ENCODE measurements at regions not wholly inside any gene's neighbourhood (a gene's known extent, or its start where the extent isn't known, plus 50 kb on each side); places are given as distances from the start of the nearest gene placed in this dataset.

DNA sequence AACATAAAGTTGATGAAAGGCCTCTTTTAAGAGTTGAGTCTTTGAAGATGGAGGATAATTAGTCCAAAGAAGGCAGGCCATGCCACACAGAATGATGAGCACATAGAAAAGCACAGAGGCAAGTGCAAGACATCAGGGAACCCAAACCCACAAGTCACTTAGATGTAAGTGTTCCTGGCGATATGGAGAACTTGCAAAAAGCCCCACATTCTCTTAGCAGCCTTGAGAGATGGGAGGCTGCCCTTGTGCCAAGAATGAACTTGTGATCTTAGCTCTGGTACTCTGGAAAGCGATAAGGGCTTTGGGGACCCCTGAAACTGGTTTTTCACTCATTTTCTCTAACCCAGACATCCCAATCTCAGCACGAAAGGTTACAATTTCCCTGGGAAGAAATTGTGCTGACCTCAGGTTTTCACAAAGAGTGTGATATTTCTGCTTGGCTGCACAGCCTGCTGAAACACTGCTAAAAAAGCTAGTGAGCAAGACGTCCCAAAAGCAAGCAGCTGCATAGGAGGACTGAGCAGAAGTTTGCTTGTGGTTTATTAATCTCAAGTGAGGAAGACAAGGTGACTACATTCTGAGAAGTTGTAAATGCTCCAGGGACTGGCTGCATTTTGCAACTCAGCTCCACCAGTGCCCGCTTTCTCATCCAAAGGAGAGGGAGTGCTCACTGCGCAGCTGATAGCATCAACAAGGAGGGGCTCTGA, 496.9 kb upstream of the CAMK1G start:
- ChIA-PET POLR2A (no interaction called here), CTCF (interaction anchor here (0.6 kb wide), 2 partner anchors 68 to 845 kb away, joined by 3 read pairs; no protein-coding TSS in a partner anchor)
- TF ChIP-seq ZNF335 (tag by site-specific recombination; conservative IDR thresholded peaks at IDR 0.05) (no peak), ZNF555 (tag by site-specific recombination; conservative IDR thresholded peaks at IDR 0.05) (no peak), ZNF629 (tag by site-specific recombination; IDR thresholded peaks at IDR 0.05) (no peak), ZNF132 (tag by site-specific recombination; IDR thresholded peaks at IDR 0.05; ENCODE audit: borderline replicate concordance) (no peak), ZNF174 (tag by site-specific recombination; IDR thresholded peaks at IDR 0.05) (no peak), KLF9 (tag by site-specific recombination; IDR thresholded peaks at IDR 0.05; ENCODE audit: low read depth) (no peak), ZSCAN16 (tag by site-specific recombination; IDR thresholded peaks at IDR 0.05) (no peak), MEIS1 (CRISPR knock-in tag; IDR thresholded peaks at IDR 0.05; ENCODE audit: borderline replicate concordance) (no peak), ZNF302 (tag by site-specific recombination; IDR thresholded peaks at IDR 0.05; ENCODE audit: low read depth) (no peak), ZNF585B (tag by site-specific recombination; IDR thresholded peaks at IDR 0.05) (no peak), ZBTB8A (tag by site-specific recombination; IDR thresholded peaks at IDR 0.05) (no peak), ZNF521 (tag by site-specific recombination; IDR thresholded peaks at IDR 0.05) (no peak), ZNF747 (tag by site-specific recombination; IDR thresholded peaks at IDR 0.05) (no peak), GLIS1 (tag by site-specific recombination; IDR thresholded peaks at IDR 0.05) (no peak), ZNF623 (tag by site-specific recombination; IDR thresholded peaks at IDR 0.05) (no peak)
- TF ChIP-seq, protein P1, sequence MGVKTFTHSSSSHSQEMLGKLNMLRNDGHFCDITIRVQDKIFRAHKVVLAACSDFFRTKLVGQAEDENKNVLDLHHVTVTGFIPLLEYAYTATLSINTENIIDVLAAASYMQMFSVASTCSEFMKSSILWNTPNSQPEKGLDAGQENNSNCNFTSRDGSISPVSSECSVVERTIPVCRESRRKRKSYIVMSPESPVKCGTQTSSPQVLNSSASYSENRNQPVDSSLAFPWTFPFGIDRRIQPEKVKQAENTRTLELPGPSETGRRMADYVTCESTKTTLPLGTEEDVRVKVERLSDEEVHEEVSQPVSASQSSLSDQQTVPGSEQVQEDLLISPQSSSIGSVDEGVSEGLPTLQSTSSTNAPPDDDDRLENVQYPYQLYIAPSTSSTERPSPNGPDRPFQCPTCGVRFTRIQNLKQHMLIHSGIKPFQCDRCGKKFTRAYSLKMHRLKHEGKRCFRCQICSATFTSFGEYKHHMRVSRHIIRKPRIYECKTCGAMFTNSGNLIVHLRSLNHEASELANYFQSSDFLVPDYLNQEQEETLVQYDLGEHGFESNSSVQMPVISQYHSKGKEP (tag by site-specific recombination; IDR thresholded peaks at IDR 0.05) = no peak
- TF ChIP-seq, protein P2, sequence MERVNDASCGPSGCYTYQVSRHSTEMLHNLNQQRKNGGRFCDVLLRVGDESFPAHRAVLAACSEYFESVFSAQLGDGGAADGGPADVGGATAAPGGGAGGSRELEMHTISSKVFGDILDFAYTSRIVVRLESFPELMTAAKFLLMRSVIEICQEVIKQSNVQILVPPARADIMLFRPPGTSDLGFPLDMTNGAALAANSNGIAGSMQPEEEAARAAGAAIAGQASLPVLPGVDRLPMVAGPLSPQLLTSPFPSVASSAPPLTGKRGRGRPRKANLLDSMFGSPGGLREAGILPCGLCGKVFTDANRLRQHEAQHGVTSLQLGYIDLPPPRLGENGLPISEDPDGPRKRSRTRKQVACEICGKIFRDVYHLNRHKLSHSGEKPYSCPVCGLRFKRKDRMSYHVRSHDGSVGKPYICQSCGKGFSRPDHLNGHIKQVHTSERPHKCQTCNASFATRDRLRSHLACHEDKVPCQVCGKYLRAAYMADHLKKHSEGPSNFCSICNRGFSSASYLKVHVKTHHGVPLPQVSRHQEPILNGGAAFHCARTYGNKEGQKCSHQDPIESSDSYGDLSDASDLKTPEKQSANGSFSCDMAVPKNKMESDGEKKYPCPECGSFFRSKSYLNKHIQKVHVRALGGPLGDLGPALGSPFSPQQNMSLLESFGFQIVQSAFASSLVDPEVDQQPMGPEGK (tag by site-specific recombination; IDR thresholded peaks at IDR 0.05) = no peak
- TF ChIP-seq, protein P3, sequence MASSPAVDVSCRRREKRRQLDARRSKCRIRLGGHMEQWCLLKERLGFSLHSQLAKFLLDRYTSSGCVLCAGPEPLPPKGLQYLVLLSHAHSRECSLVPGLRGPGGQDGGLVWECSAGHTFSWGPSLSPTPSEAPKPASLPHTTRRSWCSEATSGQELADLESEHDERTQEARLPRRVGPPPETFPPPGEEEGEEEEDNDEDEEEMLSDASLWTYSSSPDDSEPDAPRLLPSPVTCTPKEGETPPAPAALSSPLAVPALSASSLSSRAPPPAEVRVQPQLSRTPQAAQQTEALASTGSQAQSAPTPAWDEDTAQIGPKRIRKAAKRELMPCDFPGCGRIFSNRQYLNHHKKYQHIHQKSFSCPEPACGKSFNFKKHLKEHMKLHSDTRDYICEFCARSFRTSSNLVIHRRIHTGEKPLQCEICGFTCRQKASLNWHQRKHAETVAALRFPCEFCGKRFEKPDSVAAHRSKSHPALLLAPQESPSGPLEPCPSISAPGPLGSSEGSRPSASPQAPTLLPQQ (tag by site-specific recombination; IDR thresholded peaks at IDR 0.05) = no peak
- Histone ChIP-seq H3K4me1 (ENCODE audit: control insufficient read depth, insufficient read depth, low read length) (no peaks in the 10 kb centered on the region), H3K4me3 (ENCODE audit: low read depth, low read length) (no peak overlapping the region), H3K9me3 (ENCODE audit: control insufficient read depth, insufficient read depth, low read depth, low read length) (no peaks in the 10 kb centered on the region), H3K27ac (ENCODE audit: extremely low read depth, low read depth, low read length) (no peak overlapping the region), H3K36me3 (ENCODE audit: control insufficient read depth in 2 of 2, insufficient read depth in 1 of 2, low read length in 2 of 2) (no peaks in the 10 kb centered on the region)

DNA sequence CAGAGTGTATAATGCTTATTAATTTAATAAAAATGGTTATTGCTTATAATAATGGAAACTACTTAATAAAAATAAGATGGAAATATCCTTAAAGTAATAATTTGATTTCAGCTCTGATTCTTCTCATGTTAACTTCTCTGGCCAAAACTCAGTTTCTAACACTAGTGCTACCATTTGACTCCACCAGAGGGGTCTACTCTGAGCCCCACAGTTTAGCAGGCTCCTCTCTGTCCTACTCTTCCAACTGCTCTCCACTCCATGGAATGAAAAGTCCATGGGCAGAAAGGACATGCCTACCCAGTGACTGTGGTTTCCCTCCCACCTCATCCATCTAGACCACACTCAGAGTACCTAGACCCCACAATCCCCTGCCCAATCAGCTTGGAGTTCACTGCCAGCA, 489.1 kb upstream of the CAMK1G start:
- ChIA-PET POLR2A (no interaction called here), CTCF (interaction anchor here (1.0 kb wide), 1 partner anchor 96 kb away, joined by 4 read pairs; no protein-coding TSS in a partner anchor)
- no peaks in the 10 kb centered on the region for H3K4me1 ChIP-seq (ENCODE audit: control insufficient read depth, insufficient read depth, low read length)
- H3K27ac ChIP-seq (ENCODE audit: extremely low read depth, low read depth, low read length) = no peak overlapping the region
- no peaks in the 10 kb centered on the region for H3K36me3 ChIP-seq (ENCODE audit: control insufficient read depth in 2 of 2, insufficient read depth in 1 of 2, low read length in 2 of 2)
- TF ChIP-seq HOXA7 (CRISPR knock-in tag; IDR thresholded peaks at IDR 0.05; ENCODE audit: borderline replicate concordance) (no peak), ZNF112 (tag by site-specific recombination; IDR thresholded peaks at IDR 0.05) (no peak), ZSCAN16 (tag by site-specific recombination; IDR thresholded peaks at IDR 0.05) (no peak), ZNF302 (tag by site-specific recombination; IDR thresholded peaks at IDR 0.05; ENCODE audit: low read depth) (no peak), ZNF335 (tag by site-specific recombination; conservative IDR thresholded peaks at IDR 0.05) (no peak)
- TF ChIP-seq, protein P4, sequence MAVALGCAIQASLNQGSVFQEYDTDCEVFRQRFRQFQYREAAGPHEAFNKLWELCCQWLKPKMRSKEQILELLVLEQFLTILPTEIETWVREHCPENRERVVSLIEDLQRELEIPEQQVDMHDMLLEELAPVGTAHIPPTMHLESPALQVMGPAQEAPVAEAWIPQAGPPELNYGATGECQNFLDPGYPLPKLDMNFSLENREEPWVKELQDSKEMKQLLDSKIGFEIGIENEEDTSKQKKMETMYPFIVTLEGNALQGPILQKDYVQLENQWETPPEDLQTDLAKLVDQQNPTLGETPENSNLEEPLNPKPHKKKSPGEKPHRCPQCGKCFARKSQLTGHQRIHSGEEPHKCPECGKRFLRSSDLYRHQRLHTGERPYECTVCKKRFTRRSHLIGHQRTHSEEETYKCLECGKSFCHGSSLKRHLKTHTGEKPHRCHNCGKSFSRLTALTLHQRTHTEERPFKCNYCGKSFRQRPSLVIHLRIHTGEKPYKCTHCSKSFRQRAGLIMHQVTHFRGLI (tag by site-specific recombination; IDR thresholded peaks at IDR 0.05) = no peak
- TF ChIP-seq, protein P5, sequence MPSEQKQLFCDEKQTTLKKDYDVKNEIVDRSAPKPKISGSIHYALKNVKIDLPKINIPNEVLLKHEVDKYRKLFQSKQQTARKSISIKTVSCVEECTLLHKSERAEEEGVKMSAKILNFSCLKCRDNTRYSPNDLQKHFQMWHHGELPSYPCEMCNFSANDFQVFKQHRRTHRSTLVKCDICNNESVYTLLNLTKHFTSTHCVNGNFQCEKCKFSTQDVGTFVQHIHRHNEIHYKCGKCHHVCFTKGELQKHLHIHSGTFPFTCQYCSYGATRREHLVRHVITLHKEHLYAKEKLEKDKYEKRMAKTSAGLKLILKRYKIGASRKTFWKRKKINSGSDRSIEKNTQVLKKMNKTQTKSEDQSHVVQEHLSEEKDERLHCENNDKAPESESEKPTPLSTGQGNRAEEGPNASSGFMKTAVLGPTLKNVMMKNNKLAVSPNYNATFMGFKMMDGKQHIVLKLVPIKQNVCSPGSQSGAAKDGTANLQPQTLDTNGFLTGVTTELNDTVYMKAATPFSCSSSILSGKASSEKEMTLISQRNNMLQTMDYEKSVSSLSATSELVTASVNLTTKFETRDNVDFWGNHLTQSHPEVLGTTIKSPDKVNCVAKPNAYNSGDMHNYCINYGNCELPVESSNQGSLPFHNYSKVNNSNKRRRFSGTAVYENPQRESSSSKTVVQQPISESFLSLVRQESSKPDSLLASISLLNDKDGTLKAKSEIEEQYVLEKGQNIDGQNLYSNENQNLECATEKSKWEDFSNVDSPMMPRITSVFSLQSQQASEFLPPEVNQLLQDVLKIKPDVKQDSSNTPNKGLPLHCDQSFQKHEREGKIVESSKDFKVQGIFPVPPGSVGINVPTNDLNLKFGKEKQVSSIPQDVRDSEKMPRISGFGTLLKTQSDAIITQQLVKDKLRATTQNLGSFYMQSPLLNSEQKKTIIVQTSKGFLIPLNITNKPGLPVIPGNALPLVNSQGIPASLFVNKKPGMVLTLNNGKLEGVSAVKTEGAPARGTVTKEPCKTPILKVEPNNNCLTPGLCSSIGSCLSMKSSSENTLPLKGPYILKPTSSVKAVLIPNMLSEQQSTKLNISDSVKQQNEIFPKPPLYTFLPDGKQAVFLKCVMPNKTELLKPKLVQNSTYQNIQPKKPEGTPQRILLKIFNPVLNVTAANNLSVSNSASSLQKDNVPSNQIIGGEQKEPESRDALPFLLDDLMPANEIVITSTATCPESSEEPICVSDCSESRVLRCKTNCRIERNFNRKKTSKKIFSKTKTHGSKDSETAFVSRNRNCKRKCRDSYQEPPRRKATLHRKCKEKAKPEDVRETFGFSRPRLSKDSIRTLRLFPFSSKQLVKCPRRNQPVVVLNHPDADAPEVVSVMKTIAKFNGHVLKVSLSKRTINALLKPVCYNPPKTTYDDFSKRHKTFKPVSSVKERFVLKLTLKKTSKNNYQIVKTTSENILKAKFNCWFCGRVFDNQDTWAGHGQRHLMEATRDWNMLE (tag by site-specific recombination; conservative IDR thresholded peaks at IDR 0.05; ENCODE audit: low read depth) = no peak
- H3K9me3 ChIP-seq (ENCODE audit: control insufficient read depth, insufficient read depth, low read depth, low read length) = no peaks in the 10 kb centered on the region
- H3K4me3 ChIP-seq (ENCODE audit: low read depth, low read length) = no peak overlapping the region
